HG03342 (cell line): ENCODE measurements at regions not wholly inside any gene's neighbourhood (a gene's known extent, or its start where the extent isn't known, plus 50 kb on each side); places are given as distances from the start of the nearest gene placed in this dataset.
A peak's percentile ranks its signal among the peaks of the same experiment; 100 is the strongest.

Experiments
- ATAC-seq: cut with Tn5 transposase; IDR thresholded peaks from one replicate; pipeline ENCODE4 v1.9.1; 2021; ENCODE audit warnings: mild to moderate bottlenecking, moderate library complexity; ENCODE audit not compliant: unreplicated experiment

GRCh38 chr7:109121599-109122300 is 552.1 kb downstream of the DNAJB9 start:
- no peak for ATAC-seq

- ATAC-seq, result no peak
These were observed 555.3 kb downstream of the DNAJB9 start for GRCh38 chr7:109125001-109125400.

- no peak for ATAC-seq
These were observed 556.9 kb downstream of the DNAJB9 start for GRCh38 chr7:109126404-109127050.

GRCh38 chr7:109127145-109127544 is 557.5 kb downstream of the DNAJB9 start:
- no peak for ATAC-seq

- no peak for ATAC-seq
These were observed 561.5 kb downstream of the DNAJB9 start for GRCh38 chr7:109131141-109131540.

- ATAC-seq, result no peak
These were observed 567.2 kb downstream of the DNAJB9 start for GRCh38 chr7:109136893-109137292.

- no peak for ATAC-seq
These were observed 585.1 kb downstream of the DNAJB9 start for GRCh38 chr7:109154748-109155147.

- no peak for ATAC-seq
These were observed 588.6 kb downstream of the DNAJB9 start for GRCh38 chr7:109158246-109158645.

GRCh38 chr7:109176661-109177060 is 607.0 kb downstream of the DNAJB9 start:
- no peak for ATAC-seq

- ATAC-seq, result no peak
These were observed 608.7 kb downstream of the DNAJB9 start for GRCh38 chr7:109178342-109178741.

GRCh38 chr7:109179601-109180000 is 609.9 kb downstream of the DNAJB9 start:
- ATAC-seq, result no peak

- ATAC-seq, result no peak
These were observed 621.2 kb downstream of the DNAJB9 start for GRCh38 chr7:109190766-109191398.

- no peak for ATAC-seq
These were observed 636.5 kb downstream of the DNAJB9 start for GRCh38 chr7:109206196-109206595.

- ATAC-seq, result no peak
These were observed 643.4 kb downstream of the DNAJB9 start for GRCh38 chr7:109213081-109213480.

- no peak for ATAC-seq
These were observed 645.7 kb downstream of the DNAJB9 start for GRCh38 chr7:109215341-109215740.

GRCh38 chr7:109224100-109224499 is 654.4 kb downstream of the DNAJB9 start:
- ATAC-seq, result no peak

GRCh38 chr7:109226699-109227098 is 657.0 kb downstream of the DNAJB9 start:
- no peak for ATAC-seq

- no peak for ATAC-seq
These were observed 665.6 kb downstream of the DNAJB9 start for GRCh38 chr7:109235316-109235715.

GRCh38 chr7:109246330-109247077 is 676.8 kb downstream of the DNAJB9 start:
- ATAC-seq, result no peak

GRCh38 chr7:109256762-109257560 is 687.3 kb downstream of the DNAJB9 start:
- ATAC-seq, result no peak

- ATAC-seq, result peak; percentile 82
These were observed 689.5 kb downstream of the DNAJB9 start for GRCh38 chr7:109259151-109259550.
